ENCODE measurements at regions not wholly inside any gene's neighbourhood (a gene's known extent, or its start where the extent isn't known, plus 50 kb on each side); places are given as distances from the start of the nearest gene placed in this dataset.

DNA sequence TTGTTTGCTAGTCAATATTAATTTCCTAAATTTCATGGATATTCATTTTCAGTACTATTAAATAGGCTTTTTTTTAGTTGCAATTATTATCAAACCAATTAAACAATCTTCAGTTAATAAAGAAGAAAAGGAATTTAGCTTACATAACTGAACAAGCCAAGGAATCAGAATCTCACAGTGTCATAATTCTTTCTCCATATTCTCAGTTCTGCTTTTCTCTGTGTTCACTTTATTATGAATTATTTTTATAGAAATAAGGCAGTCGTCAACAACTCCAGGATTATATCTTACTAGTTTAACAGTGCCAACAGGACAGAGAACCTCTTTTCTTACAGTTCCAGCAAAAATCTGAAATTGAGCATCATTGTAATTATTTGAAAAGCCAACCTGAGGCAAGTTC is 221.7 kb downstream of the CGGBP1 start:
- H3K79me2 ChIP-seq (ENCODE audit: insufficient read depth, low read length): no peaks in the 10 kb centered on the region
- H3K27ac ChIP-seq (ENCODE audit: low read length): no peak overlapping the region
- no peak for TF ChIP-seq EZH2 (IDR thresholded peaks at IDR 0.05; ENCODE audit: borderline replicate concordance, low read depth, low read length, severe bottlenecking)
- TF ChIP-seq, protein P1, sequence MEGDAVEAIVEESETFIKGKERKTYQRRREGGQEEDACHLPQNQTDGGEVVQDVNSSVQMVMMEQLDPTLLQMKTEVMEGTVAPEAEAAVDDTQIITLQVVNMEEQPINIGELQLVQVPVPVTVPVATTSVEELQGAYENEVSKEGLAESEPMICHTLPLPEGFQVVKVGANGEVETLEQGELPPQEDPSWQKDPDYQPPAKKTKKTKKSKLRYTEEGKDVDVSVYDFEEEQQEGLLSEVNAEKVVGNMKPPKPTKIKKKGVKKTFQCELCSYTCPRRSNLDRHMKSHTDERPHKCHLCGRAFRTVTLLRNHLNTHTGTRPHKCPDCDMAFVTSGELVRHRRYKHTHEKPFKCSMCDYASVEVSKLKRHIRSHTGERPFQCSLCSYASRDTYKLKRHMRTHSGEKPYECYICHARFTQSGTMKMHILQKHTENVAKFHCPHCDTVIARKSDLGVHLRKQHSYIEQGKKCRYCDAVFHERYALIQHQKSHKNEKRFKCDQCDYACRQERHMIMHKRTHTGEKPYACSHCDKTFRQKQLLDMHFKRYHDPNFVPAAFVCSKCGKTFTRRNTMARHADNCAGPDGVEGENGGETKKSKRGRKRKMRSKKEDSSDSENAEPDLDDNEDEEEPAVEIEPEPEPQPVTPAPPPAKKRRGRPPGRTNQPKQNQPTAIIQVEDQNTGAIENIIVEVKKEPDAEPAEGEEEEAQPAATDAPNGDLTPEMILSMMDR (IDR thresholded peaks at IDR 0.05; ENCODE audit: borderline replicate concordance, extremely low read depth, low read length, poor library complexity, severe bottlenecking): no peak
- H2AFZ ChIP-seq (ENCODE audit: low read depth, low read length): no peak overlapping the region
- no peak for DNase-seq
- H3K27me3 ChIP-seq (ENCODE audit: insufficient read depth, low read length, poor library complexity): no peaks in the 10 kb centered on the region
- H3K4me2 ChIP-seq (ENCODE audit: insufficient read depth, low read length): no peak overlapping the region
- H3K4me1 ChIP-seq (ENCODE audit: insufficient read depth, low read length): no peaks in the 10 kb centered on the region
- no peak overlapping the region for H3K9ac ChIP-seq (ENCODE audit: low read depth, low read length)
- no peaks in the 10 kb centered on the region for H3K36me3 ChIP-seq (ENCODE audit: insufficient read depth, low read length)
- no peak overlapping the region for H3K4me3 ChIP-seq (ENCODE audit: low read depth in 1 of 2, low read length in 2 of 2)
- no peak for ATAC-seq (ENCODE audit: insufficient read depth, low read depth)
- no peaks in the 10 kb centered on the region for H4K20me1 ChIP-seq (ENCODE audit: insufficient read depth, low read length)
- H3K9me3 ChIP-seq (ENCODE audit: insufficient read depth, low read length, severe bottlenecking): peaks cover 4% of the 10 kb centered on the region

DNA sequence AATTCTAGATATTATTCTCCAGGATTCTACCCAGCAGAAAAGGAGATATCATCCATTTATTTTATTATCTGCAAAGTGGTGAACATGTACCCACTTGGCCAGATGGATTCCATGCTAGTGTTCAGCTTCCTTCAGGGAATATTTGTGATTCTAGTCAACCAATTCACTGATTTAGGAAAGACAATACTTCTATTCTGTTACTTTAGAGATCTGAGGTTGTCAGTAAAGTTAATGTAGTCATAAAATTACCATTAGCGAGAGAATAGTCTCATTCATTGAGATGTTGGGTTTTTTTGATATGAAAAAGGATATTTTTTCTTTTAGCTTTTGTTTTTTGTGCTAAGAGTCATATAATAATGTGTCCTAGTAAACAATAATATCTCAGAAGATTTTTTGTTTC is 222.8 kb downstream of the CGGBP1 start:
- H3K27ac ChIP-seq (ENCODE audit: low read length): no peak overlapping the region
- ATAC-seq (ENCODE audit: insufficient read depth, low read depth) (no peak), DNase-seq (no peak)
- no peaks in the 10 kb centered on the region for H3K79me2 ChIP-seq (ENCODE audit: insufficient read depth, low read length)
- no peak overlapping the region for H3K4me3 ChIP-seq (ENCODE audit: low read depth in 1 of 2, low read length in 2 of 2)
- no peaks in the 10 kb centered on the region for H3K4me1 ChIP-seq (ENCODE audit: insufficient read depth, low read length)
- H3K36me3 ChIP-seq (ENCODE audit: insufficient read depth, low read length): no peaks in the 10 kb centered on the region
- H3K27me3 ChIP-seq (ENCODE audit: insufficient read depth, low read length, poor library complexity): no peaks in the 10 kb centered on the region
- TF ChIP-seq, protein P1 (IDR thresholded peaks at IDR 0.05; ENCODE audit: borderline replicate concordance, extremely low read depth, low read length, poor library complexity, severe bottlenecking): no peak
- no peak for TF ChIP-seq EZH2 (IDR thresholded peaks at IDR 0.05; ENCODE audit: borderline replicate concordance, low read depth, low read length, severe bottlenecking)
- no peak overlapping the region for H3K4me2 ChIP-seq (ENCODE audit: insufficient read depth, low read length)
- H2AFZ ChIP-seq (ENCODE audit: low read depth, low read length): no peak overlapping the region
- H3K9ac ChIP-seq (ENCODE audit: low read depth, low read length): no peak overlapping the region
- no peaks in the 10 kb centered on the region for H4K20me1 ChIP-seq (ENCODE audit: insufficient read depth, low read length)
- H3K9me3 ChIP-seq (ENCODE audit: insufficient read depth, low read length, severe bottlenecking): peaks cover 4% of the 10 kb centered on the region

DNA sequence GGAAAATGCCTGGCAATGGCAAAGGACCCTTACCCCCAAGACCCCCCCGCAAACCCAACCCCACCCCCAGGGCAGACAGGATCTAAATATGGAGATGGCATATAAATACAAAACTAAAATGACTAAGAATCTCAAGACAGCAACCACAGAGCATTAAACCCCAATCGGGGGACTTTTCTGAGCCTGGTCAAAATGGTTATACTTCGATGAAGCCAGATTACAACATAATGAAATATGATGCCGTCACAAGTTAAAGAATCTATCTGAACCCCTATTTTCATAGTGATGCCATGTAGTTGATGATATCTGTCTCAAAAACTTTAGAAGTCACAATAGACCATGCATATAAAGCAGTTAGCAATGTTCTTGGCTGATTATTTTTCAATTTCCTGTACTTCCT is 223.6 kb downstream of the CGGBP1 start:
- no peak overlapping the region for H3K9ac ChIP-seq (ENCODE audit: low read depth, low read length)
- no peak for TF ChIP-seq EZH2 (IDR thresholded peaks at IDR 0.05; ENCODE audit: borderline replicate concordance, low read depth, low read length, severe bottlenecking)
- TF ChIP-seq, protein P1 (IDR thresholded peaks at IDR 0.05; ENCODE audit: borderline replicate concordance, extremely low read depth, low read length, poor library complexity, severe bottlenecking): no peak
- H4K20me1 ChIP-seq (ENCODE audit: insufficient read depth, low read length): no peaks in the 10 kb centered on the region
- peaks cover 4% of the 10 kb centered on the region for H3K9me3 ChIP-seq (ENCODE audit: insufficient read depth, low read length, severe bottlenecking)
- H3K4me3 ChIP-seq (ENCODE audit: low read depth in 1 of 2, low read length in 2 of 2): no peak overlapping the region
- H3K79me2 ChIP-seq (ENCODE audit: insufficient read depth, low read length): no peaks in the 10 kb centered on the region
- no peak overlapping the region for H3K4me2 ChIP-seq (ENCODE audit: insufficient read depth, low read length)
- no peaks in the 10 kb centered on the region for H3K4me1 ChIP-seq (ENCODE audit: insufficient read depth, low read length)
- DNase-seq (no peak), ATAC-seq (ENCODE audit: insufficient read depth, low read depth) (no peak)
- no peaks in the 10 kb centered on the region for H3K36me3 ChIP-seq (ENCODE audit: insufficient read depth, low read length)
- H3K27me3 ChIP-seq (ENCODE audit: insufficient read depth, low read length, poor library complexity): no peaks in the 10 kb centered on the region
- no peak overlapping the region for H3K27ac ChIP-seq (ENCODE audit: low read length)
- no peak overlapping the region for H2AFZ ChIP-seq (ENCODE audit: low read depth, low read length)

DNA sequence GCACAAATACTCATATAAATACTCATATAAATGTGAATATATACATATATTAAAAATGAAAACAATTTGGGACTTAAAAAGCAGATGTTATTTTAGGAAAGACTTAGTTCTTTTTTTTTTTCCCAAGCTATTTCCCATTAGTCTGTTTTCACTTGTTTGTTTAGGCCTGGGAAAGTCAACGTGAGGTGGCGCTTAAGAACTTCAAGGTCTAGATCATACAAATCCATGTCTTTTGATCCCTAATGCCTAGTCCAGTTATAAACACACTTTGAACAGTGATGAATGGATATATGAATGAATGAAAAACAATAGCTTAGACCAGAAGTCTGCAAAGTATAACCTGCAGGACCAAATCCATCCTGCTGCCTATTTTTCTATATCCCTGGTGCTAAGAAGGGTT is 224.5 kb downstream of the CGGBP1 start:
- H3K27ac ChIP-seq (ENCODE audit: low read length): no peak overlapping the region
- no peak overlapping the region for H3K4me2 ChIP-seq (ENCODE audit: insufficient read depth, low read length)
- no peak overlapping the region for H2AFZ ChIP-seq (ENCODE audit: low read depth, low read length)
- ATAC-seq (ENCODE audit: insufficient read depth, low read depth): no peak
- no peak overlapping the region for H3K4me3 ChIP-seq (ENCODE audit: low read depth in 1 of 2, low read length in 2 of 2)
- no peak for TF ChIP-seq EZH2 (IDR thresholded peaks at IDR 0.05; ENCODE audit: borderline replicate concordance, low read depth, low read length, severe bottlenecking)
- H3K4me1 ChIP-seq (ENCODE audit: insufficient read depth, low read length): no peaks in the 10 kb centered on the region
- H3K9me3 ChIP-seq (ENCODE audit: insufficient read depth, low read length, severe bottlenecking): peaks cover 3% of the 10 kb centered on the region
- H3K27me3 ChIP-seq (ENCODE audit: insufficient read depth, low read length, poor library complexity): no peaks in the 10 kb centered on the region
- H3K36me3 ChIP-seq (ENCODE audit: insufficient read depth, low read length): no peaks in the 10 kb centered on the region
- no peak for DNase-seq
- H3K79me2 ChIP-seq (ENCODE audit: insufficient read depth, low read length): no peaks in the 10 kb centered on the region
- H4K20me1 ChIP-seq (ENCODE audit: insufficient read depth, low read length): no peaks in the 10 kb centered on the region
- no peak overlapping the region for H3K9ac ChIP-seq (ENCODE audit: low read depth, low read length)

Measured in DND-41 (cell line).